Stomach (tissue), 8 donors: ENCODE measurements at regions not wholly inside any gene's neighbourhood (a gene's known extent, or its start where the extent isn't known, plus 50 kb on each side); places are given as distances from the start of the nearest gene placed in this dataset.

Experiments
- DNase-seq, 2 donors: peaks; one replicate each; pipeline versions ENCODE4 v3.0.0 to v3.0.0-alpha.2; 2013 to 2019
- H3K27ac ChIP-seq, 5 donors: fragments of 200-600 bp in 4 of 5; sonication (generic) in 4 of 5; one replicate each; pipeline ENCODE4 v1.5.1; 2013 to 2019; ENCODE audit warnings: mild to moderate bottlenecking in 1 of 5, moderate library complexity in 1 of 5
- H3K27me3 ChIP-seq, 3 donors: fragments of 200-600 bp; sonication (generic); one replicate each; pipeline ENCODE4 v1.5.1; 2017 to 2019; ENCODE audit warnings: mixed run types in 1 of 3
- H3K36me3 ChIP-seq, 4 donors: fragments of 200-600 bp; sonication (generic); 1 replicate in 3 of 4; 2 replicates in 1 of 4; pipeline ENCODE4 v1.5.1; 2016 to 2019
- H3K4me1 ChIP-seq, 4 donors: fragments of 200-600 bp; sonication (generic); one replicate each; pipeline ENCODE4 v1.5.1; 2016 to 2019
- H3K4me3 ChIP-seq, 4 donors: fragments of 200-600 bp; sonication (generic) in 3 of 4; one replicate each; pipeline ENCODE4 v1.5.1; 2016 to 2019; ENCODE audit warnings: mild to moderate bottlenecking in 1 of 4
- H3K9me3 ChIP-seq, 4 donors: fragments of 200-600 bp; sonication (generic); one replicate each; pipeline ENCODE4 v1.5.1; 2016 to 2019
- CTCF ChIP-seq, 7 experiments: fragments of 450-650 bp in 4 of 7; fragments of 200-600 bp in 3 of 7; sonication (generic) in 3 of 7; IDR thresholded peaks; one replicate each; pipeline ENCODE4 v1.5.1; 2016 to 2019; ENCODE audit warnings: antibody characterized with exemption in 7 of 7, control low read depth in 2 of 7, mild to moderate bottlenecking in 1 of 7
- EP300 ChIP-seq: sonication (generic); formaldehyde crosslinking; IDR thresholded peaks from one replicate; pipeline ENCODE4 v1.6.1; 2017; ENCODE audit warnings: antibody characterized with exemption
- POLR2A ChIP-seq, 4 donors: fragments of 450-650 bp; IDR thresholded peaks; one replicate each; pipeline ENCODE4 v1.6.1; 2016; ENCODE audit warnings: antibody characterized with exemption in 4 of 4, control low read depth in 2 of 4, mild to moderate bottlenecking in 1 of 4, moderate library complexity in 1 of 4
- POLR2AphosphoS5 ChIP-seq, 3 donors: sonication (generic); formaldehyde crosslinking; IDR thresholded peaks; one replicate each; pipeline ENCODE4 v1.6.1; 2016; ENCODE audit warnings: antibody characterized with exemption in 3 of 3
- WGBS, 5 donors: extraction: QIAGEN DNeasy Blood & Tissue Kit in 3 of 5; methylation state at CpG; one replicate each; pipeline versions ENCODE4 v1.1.5 to v1.1.7; 2013 to 2018; 5-methylcytosine and 5-hydroxymethylcytosine counted together
- intact Hi-C: fragments of 100-400 bp; cut with DNase I; formaldehyde crosslinking; loops from one replicate; pipeline ENCODE4 v1.15.1; 2023; ENCODE audit warnings: low total_unique reads
- donor health status: healthy with polysubstance abuse.
- donor health status: Bipolar disorder and iron deficiency.
- donor health status: healthy.

GRCh38 chr15:88337993-88338392 lies 81.5 kb upstream of the NTRK3 start:
- intact Hi-C loops = no loop called here
- Histone ChIP-seq H3K9me3 (no peaks in the 10 kb centered on the region), H3K36me3 (no peaks in the 10 kb centered on the region), H3K27me3 (no peaks in the 10 kb centered on the region), H3K4me3 (no peak overlapping the region), H3K4me1 (no peaks in the 10 kb centered on the region), H3K27ac (no peak overlapping the region)
- DNase-seq = no peak
- WGBS, 5 donors = 8 to 25% (median 14%) methylated on average over 1 of the region's 1 CpG
- no peak for TF ChIP-seq EP300
- no peak for TF ChIP-seq POLR2A (IDR thresholded peaks at IDR 0.05)
- TF ChIP-seq POLR2AphosphoS5 (IDR thresholded peaks at IDR 0.05) = no peak
- TF ChIP-seq CTCF (IDR thresholded peaks at IDR 0.05) = no peak

- Histone ChIP-seq H3K27me3 (no peaks in the 10 kb centered on the region), H3K9me3 (no peaks in the 10 kb centered on the region), H3K27ac (no peak overlapping the region), H3K4me1 (no peaks in the 10 kb centered on the region), H3K36me3 (no peaks in the 10 kb centered on the region), H3K4me3 (no peak overlapping the region)
- intact Hi-C loops = no loop called here
- DNase-seq = no peak
- no peak for TF ChIP-seq POLR2AphosphoS5 (IDR thresholded peaks at IDR 0.05)
- no peak for TF ChIP-seq POLR2A (IDR thresholded peaks at IDR 0.05)
- TF ChIP-seq EP300 = no peak
- no peak for TF ChIP-seq CTCF (IDR thresholded peaks at IDR 0.05)
- 72 to 92% (median 82%) methylated on average over 1 of the region's 1 CpG for WGBS, 5 donors
Observed at GRCh38 chr15:88335074-88335473, 78.5 kb upstream of the NTRK3 start.

GRCh38 chr15:88334436-88334835 lies 77.9 kb upstream of the NTRK3 start:
- intact Hi-C loops = no loop called here
- TF ChIP-seq POLR2AphosphoS5 (IDR thresholded peaks at IDR 0.05) (no peak), POLR2A (IDR thresholded peaks at IDR 0.05) (no peak), EP300 (no peak), CTCF (IDR thresholded peaks at IDR 0.05) (no peak)
- no peak overlapping the region for H3K27ac ChIP-seq
- H3K9me3 ChIP-seq = no peaks in the 10 kb centered on the region
- no peak overlapping the region for H3K4me3 ChIP-seq
- no peaks in the 10 kb centered on the region for H3K36me3 ChIP-seq
- H3K27me3 ChIP-seq = no peaks in the 10 kb centered on the region
- no peaks in the 10 kb centered on the region for H3K4me1 ChIP-seq
- DNase-seq = peak in 1 of 2 donors; percentile 5
- 52 to 77% (median 57%) methylated on average over 4 of the region's 4 CpGs for WGBS, 5 donors

- no peaks in the 10 kb centered on the region for H3K4me1 ChIP-seq
- H3K27ac ChIP-seq = no peak overlapping the region
- H3K36me3 ChIP-seq = no peaks in the 10 kb centered on the region
- H3K27me3 ChIP-seq = no peaks in the 10 kb centered on the region
- no peak overlapping the region for H3K4me3 ChIP-seq
- 16 to 26% (median 16%) methylated on average over 8 of the region's 8 CpGs for WGBS, 5 donors
- H3K9me3 ChIP-seq = no peaks in the 10 kb centered on the region
- DNase-seq = peak in 1 of 2 donors; percentile 60
- intact Hi-C loops = no loop called here
- TF ChIP-seq CTCF (IDR thresholded peaks at IDR 0.05) = no peak
- TF ChIP-seq POLR2AphosphoS5 (IDR thresholded peaks at IDR 0.05) = no peak
- TF ChIP-seq EP300 = no peak
- TF ChIP-seq POLR2A (IDR thresholded peaks at IDR 0.05) = no peak
Observed at GRCh38 chr15:88331291-88331690, 74.8 kb upstream of the NTRK3 start.
